ENCODE measurements at regions not wholly inside any gene's neighbourhood (a gene's known extent, or its start where the extent isn't known, plus 50 kb on each side); places are given as distances from the start of the nearest gene placed in this dataset.

DNA sequence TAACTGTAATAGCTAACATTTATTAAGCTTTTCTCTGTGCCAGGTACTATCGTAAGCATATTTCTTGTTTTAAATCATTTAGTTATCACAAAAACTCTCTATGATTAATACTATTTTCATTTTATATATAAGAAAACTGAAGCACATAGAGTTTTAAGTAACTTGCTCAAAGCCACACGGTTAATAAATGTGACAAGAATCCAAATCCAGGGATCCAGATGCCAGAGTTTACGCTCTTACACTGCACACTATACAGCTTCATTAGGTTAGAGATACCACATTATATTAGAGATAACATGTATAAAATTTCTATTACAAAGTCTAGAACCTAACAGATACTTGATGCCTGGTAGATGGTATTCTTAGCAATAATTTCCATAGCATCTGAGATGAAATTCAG lies 265.2 kb downstream of the SHOX2 start:
- Histone ChIP-seq H3K9me3 (ENCODE audit: severe bottlenecking) (no peaks in the 10 kb centered on the region), H3K36me3 (ENCODE audit: low read depth) (no peaks in the 10 kb centered on the region), H3K27me3 (ENCODE audit: insufficient read depth, poor library complexity, severe bottlenecking) (no peaks in the 10 kb centered on the region), H3K27ac (ENCODE audit: poor library complexity, severe bottlenecking) (no peak overlapping the region), H3K4me3 (ENCODE audit: severe bottlenecking) (no peak overlapping the region), H3K4me1 (ENCODE audit: insufficient read depth, poor library complexity, severe bottlenecking) (no peaks in the 10 kb centered on the region)
- TF ChIP-seq, protein P1, sequence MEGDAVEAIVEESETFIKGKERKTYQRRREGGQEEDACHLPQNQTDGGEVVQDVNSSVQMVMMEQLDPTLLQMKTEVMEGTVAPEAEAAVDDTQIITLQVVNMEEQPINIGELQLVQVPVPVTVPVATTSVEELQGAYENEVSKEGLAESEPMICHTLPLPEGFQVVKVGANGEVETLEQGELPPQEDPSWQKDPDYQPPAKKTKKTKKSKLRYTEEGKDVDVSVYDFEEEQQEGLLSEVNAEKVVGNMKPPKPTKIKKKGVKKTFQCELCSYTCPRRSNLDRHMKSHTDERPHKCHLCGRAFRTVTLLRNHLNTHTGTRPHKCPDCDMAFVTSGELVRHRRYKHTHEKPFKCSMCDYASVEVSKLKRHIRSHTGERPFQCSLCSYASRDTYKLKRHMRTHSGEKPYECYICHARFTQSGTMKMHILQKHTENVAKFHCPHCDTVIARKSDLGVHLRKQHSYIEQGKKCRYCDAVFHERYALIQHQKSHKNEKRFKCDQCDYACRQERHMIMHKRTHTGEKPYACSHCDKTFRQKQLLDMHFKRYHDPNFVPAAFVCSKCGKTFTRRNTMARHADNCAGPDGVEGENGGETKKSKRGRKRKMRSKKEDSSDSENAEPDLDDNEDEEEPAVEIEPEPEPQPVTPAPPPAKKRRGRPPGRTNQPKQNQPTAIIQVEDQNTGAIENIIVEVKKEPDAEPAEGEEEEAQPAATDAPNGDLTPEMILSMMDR (IDR thresholded peaks at IDR 0.05; ENCODE audit: poor library complexity, severe bottlenecking), result no peak
- ATAC-seq (ENCODE audit: low read depth) (no peak), DNase-seq (ENCODE audit: low spot score) (no peak)

DNA sequence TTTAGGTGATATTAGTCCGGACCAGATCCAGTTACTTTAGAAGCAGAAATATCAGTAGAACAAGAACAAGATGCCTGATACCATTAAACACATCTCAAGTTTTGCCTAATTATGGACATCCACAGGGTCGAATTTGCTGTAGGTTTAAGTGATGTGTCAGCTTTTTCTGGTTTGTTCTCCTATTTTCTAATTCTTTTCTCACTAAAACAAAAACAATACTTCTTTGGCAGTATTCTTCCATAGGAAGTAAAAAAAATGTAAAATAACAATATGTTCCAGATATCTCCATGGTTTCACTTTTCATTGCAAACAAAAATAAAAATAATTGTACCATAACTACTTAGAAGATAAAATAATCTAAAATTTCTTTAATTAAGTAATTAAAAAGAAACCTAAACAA lies 265.7 kb downstream of the SHOX2 start:
- no peaks in the 10 kb centered on the region for H3K27me3 ChIP-seq (ENCODE audit: insufficient read depth, poor library complexity, severe bottlenecking)
- no peaks in the 10 kb centered on the region for H3K9me3 ChIP-seq (ENCODE audit: severe bottlenecking)
- TF ChIP-seq, protein P1 (IDR thresholded peaks at IDR 0.05; ENCODE audit: poor library complexity, severe bottlenecking), result no peak
- no peaks in the 10 kb centered on the region for H3K36me3 ChIP-seq (ENCODE audit: low read depth)
- H3K27ac ChIP-seq (ENCODE audit: poor library complexity, severe bottlenecking), result no peak overlapping the region
- no peak for DNase-seq (ENCODE audit: low spot score)
- no peak for ATAC-seq (ENCODE audit: low read depth)
- no peaks in the 10 kb centered on the region for H3K4me1 ChIP-seq (ENCODE audit: insufficient read depth, poor library complexity, severe bottlenecking)
- H3K4me3 ChIP-seq (ENCODE audit: severe bottlenecking), result no peak overlapping the region

DNA sequence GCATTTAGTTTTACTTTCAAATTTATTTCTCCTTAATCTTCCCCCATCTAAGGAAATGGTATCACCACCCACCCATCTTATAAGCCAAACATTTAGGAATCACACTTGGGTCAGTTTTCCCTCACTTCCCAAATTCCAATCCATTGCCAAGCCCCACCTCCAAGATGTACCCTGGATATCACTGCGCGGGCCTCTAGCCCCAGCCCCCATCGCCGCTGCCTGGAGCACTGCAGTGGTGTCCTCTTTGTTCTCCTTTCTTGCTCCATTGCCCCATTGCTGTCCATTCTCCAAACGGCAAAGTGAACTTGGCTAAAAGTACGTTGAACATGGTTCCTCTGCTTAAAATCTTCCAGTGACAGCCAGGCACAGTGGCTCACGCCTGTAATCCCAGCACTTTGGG lies 267.8 kb downstream of the SHOX2 start:
- H3K9me3 ChIP-seq (ENCODE audit: severe bottlenecking), result no peaks in the 10 kb centered on the region
- H3K4me1 ChIP-seq (ENCODE audit: insufficient read depth, poor library complexity, severe bottlenecking), result no peaks in the 10 kb centered on the region
- no peaks in the 10 kb centered on the region for H3K27me3 ChIP-seq (ENCODE audit: insufficient read depth, poor library complexity, severe bottlenecking)
- H3K4me3 ChIP-seq (ENCODE audit: severe bottlenecking), result no peak overlapping the region
- no peak for ATAC-seq (ENCODE audit: low read depth)
- no peak overlapping the region for H3K27ac ChIP-seq (ENCODE audit: poor library complexity, severe bottlenecking)
- DNase-seq (ENCODE audit: low spot score), result no peak
- no peaks in the 10 kb centered on the region for H3K36me3 ChIP-seq (ENCODE audit: low read depth)
- TF ChIP-seq, protein P1 (IDR thresholded peaks at IDR 0.05; ENCODE audit: poor library complexity, severe bottlenecking), result no peak

DNA sequence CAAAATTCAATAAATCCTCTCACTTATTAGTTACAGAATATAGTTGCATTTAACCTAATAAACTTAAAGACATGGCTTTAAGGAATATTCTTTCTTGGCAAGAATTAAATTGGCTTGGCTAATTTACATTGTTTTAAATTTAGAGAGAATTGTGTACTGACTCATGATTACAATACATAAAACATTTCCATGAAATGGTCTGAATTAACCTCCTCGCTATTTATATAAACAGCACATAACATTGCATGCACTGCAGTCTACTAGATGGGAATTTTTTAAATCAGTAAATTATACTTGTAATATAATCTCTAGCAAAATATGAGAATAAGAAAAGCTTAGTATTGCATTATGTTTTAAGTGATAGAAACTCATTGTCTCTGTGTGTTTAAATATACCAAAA lies 268.9 kb downstream of the SHOX2 start:
- Histone ChIP-seq H3K9me3 (ENCODE audit: severe bottlenecking) (no peaks in the 10 kb centered on the region), H3K4me1 (ENCODE audit: insufficient read depth, poor library complexity, severe bottlenecking) (no peaks in the 10 kb centered on the region), H3K27ac (ENCODE audit: poor library complexity, severe bottlenecking) (no peak overlapping the region), H3K36me3 (ENCODE audit: low read depth) (no peaks in the 10 kb centered on the region), H3K27me3 (ENCODE audit: insufficient read depth, poor library complexity, severe bottlenecking) (no peaks in the 10 kb centered on the region), H3K4me3 (ENCODE audit: severe bottlenecking) (no peak overlapping the region)
- TF ChIP-seq, protein P1 (IDR thresholded peaks at IDR 0.05; ENCODE audit: poor library complexity, severe bottlenecking), result no peak
- no peak for DNase-seq (ENCODE audit: low spot score)
- no peak for ATAC-seq (ENCODE audit: low read depth)

DNA sequence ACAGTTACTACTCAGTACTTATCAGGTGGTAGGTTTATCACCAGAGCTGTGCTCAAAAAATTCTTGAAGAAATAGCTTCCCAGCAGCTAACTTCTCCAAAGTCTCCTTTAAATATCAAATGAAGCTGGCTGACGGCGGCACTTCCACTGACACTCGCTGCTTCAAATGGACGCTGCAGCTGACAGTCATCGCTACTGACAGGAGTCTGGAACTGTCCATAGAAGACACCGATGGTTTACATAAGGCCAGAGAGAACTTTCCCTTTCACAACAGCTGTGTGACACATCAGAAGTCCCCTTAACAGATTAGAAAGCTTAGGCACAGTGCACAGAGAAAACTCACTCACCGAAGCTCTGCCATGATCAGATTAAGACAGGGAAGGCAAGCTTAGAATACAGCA lies 270.2 kb downstream of the SHOX2 start:
- no peaks in the 10 kb centered on the region for H3K36me3 ChIP-seq (ENCODE audit: low read depth)
- TF ChIP-seq, protein P1 (IDR thresholded peaks at IDR 0.05; ENCODE audit: poor library complexity, severe bottlenecking), result no peak
- H3K9me3 ChIP-seq (ENCODE audit: severe bottlenecking), result no peaks in the 10 kb centered on the region
- H3K4me3 ChIP-seq (ENCODE audit: severe bottlenecking), result no peak overlapping the region
- no peak overlapping the region for H3K27ac ChIP-seq (ENCODE audit: poor library complexity, severe bottlenecking)
- no peaks in the 10 kb centered on the region for H3K4me1 ChIP-seq (ENCODE audit: insufficient read depth, poor library complexity, severe bottlenecking)
- ATAC-seq (ENCODE audit: low read depth) (no peak), DNase-seq (ENCODE audit: low spot score) (no peak)
- no peaks in the 10 kb centered on the region for H3K27me3 ChIP-seq (ENCODE audit: insufficient read depth, poor library complexity, severe bottlenecking)

Data from RWPE2 (cell line).